ENCODE measurements at regions not wholly inside any gene's neighbourhood (a gene's known extent, or its start where the extent isn't known, plus 50 kb on each side); places are given as distances from the start of the nearest gene placed in this dataset.

DNA sequence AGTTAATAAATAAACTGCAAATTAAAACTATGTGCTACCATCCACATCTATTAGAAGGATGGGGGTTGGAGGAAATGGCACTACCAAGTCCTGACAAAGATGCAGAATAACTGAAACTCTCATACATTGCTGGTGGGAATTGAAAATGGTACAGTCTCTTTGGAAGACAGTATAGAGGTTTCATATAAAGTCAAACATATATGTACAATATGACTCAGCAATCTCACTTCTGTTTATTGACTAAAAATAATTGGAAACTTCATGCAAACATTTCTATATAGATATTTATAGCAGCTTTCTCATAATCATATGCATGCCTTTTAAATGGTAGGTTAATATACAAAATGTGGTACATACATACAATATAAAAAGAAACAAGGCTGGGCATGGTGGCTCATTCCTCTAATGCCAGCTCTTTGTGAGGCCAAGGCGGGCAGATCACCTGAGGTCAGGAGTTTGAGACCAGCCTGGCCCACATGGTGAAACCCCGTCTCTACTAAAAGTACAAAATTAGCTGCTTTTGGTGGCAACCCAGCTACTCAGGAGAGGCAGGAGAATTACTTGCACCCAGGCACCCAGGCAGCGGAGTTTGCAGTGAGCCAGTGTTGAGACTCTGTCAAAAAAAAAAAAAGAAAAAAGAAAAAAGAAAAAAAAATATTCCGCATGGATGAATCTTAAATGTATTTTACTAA lies 225.0 kb upstream of the CXXC4 start:
- no peak for DNase-seq (ENCODE audit: low read depth)
- H3K4me3 ChIP-seq (ENCODE audit: low read length): no peak overlapping the region
- TF ChIP-seq CTCF (conservative IDR thresholded peaks at IDR 0.05; ENCODE audit: low read depth, low read length): no peak

- no peak overlapping the region for H3K4me3 ChIP-seq (ENCODE audit: low read length)
- no peak for TF ChIP-seq CTCF (conservative IDR thresholded peaks at IDR 0.05; ENCODE audit: low read depth, low read length)
- no peak for DNase-seq (ENCODE audit: low read depth)
Observed at GRCh38 chr4:104722467-104722866, 227.8 kb upstream of the CXXC4 start.

GRCh38 chr4:104726002-104726401 lies 231.3 kb upstream of the CXXC4 start:
- no peak overlapping the region for H3K4me3 ChIP-seq (ENCODE audit: low read length)
- DNase-seq (ENCODE audit: low read depth): no peak

DNA sequence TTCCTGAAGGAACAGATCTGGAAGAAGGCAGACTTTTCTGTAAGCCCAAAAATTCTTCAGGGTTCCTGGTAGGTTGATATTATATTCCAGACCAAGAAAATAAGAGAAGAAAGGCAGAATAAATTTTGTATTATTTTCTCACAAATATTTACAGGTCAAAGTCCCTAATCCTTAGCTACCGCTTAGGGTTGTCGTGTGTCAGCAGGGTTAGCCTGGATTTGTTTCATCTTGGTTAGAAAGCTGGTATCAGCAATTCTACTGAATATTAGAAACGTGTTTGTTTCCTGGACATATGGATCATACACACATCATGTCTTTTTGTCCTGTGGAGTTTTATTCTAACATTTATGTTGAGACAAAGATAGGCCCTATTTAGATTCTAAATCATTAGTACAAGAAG lies 232.9 kb upstream of the CXXC4 start:
- no peak for TF ChIP-seq CTCF (conservative IDR thresholded peaks at IDR 0.05; ENCODE audit: low read depth, low read length)
- no peak overlapping the region for H3K4me3 ChIP-seq (ENCODE audit: low read length)
- no peak for DNase-seq (ENCODE audit: low read depth)

More at GRCh38 chr4:104726002-104726401, 231.3 kb upstream of the CXXC4 start:
- no peak for TF ChIP-seq CTCF (conservative IDR thresholded peaks at IDR 0.05; ENCODE audit: low read depth, low read length)

GRCh38 chr4:104728380-104729122 lies 233.9 kb upstream of the CXXC4 start:
- no peak overlapping the region for H3K4me3 ChIP-seq (ENCODE audit: low read length)
- DNase-seq (ENCODE audit: low read depth): peak; percentile 73
- TF ChIP-seq CTCF (conservative IDR thresholded peaks at IDR 0.05; ENCODE audit: low read depth, low read length): no peak

DNA sequence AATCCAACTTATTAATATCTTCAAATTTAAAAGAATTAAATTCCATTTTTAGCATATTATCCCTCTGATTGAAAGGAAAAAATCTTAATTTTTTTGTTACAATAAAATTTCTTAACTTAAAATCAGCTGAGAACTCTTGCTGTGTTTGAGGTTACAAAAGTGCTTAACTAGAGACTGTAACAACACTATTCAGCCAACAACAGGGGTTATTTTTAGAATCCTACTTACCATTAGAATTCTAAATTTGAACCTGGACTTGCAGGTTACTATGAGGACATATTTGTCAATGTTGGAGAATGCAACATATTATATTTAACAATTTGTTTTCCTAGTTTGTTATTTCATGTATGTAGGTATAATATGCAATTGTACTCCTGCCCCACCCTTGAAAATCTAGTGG lies 238.1 kb upstream of the CXXC4 start:
- no peak for TF ChIP-seq CTCF (conservative IDR thresholded peaks at IDR 0.05; ENCODE audit: low read depth, low read length)
- no peak overlapping the region for H3K4me3 ChIP-seq (ENCODE audit: low read length)
- no peak for DNase-seq (ENCODE audit: low read depth)

DNA sequence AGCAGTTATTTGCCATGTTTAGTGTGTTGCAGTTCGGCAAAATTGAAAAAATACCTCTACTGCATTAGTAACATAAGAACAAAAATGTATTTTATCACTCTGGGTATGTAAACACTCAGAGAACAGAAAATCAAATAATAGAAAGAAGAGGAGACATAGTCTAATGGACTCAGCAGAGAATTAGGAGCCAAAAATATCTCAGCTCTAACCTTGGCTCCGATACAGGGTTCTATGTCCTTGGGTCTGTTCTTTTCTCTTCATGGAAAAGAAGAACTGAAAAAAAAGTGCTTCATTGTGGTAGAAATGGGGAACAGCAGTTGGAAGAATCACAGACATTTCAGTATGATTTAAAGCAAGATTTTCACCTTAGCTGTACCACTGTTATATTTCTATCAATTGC lies 240.5 kb upstream of the CXXC4 start:
- H3K4me3 ChIP-seq (ENCODE audit: low read length): no peak overlapping the region
- no peak for DNase-seq (ENCODE audit: low read depth)
- TF ChIP-seq CTCF (conservative IDR thresholded peaks at IDR 0.05; ENCODE audit: low read depth, low read length): no peak
